Activated CD4-positive, alpha-beta T cell treated with anti-CD3 and anti-CD28 coated beads for 4 hours (primary cell): ENCODE measurements at regions not wholly inside any gene's neighbourhood (a gene's known extent, or its start where the extent isn't known, plus 50 kb on each side); places are given as distances from the start of the nearest gene placed in this dataset.
"Not testable (repeated sequence)": the region's sequence is repeated elsewhere in the genome, so short reads cannot be mapped to it uniquely, and the experiment has no call there.

ENCODE experiments used
- DNase-seq, 2 donors: peaks; one replicate each; pipeline ENCODE4 v3.0.0-alpha.2; 2020

GRCh38 chr20:40861427-40862008 is 167.1 kb upstream of the TOP1 start:
- DNase-seq, result no peak

GRCh38 chr20:40863355-40863919 is 165.2 kb upstream of the TOP1 start:
- no peak for DNase-seq

GRCh38 chr20:40864470-40864869 is 164.2 kb upstream of the TOP1 start:
- DNase-seq, result no peak

GRCh38 chr20:40865095-40865494 is 163.5 kb upstream of the TOP1 start:
- no peak for DNase-seq

GRCh38 chr20:40866056-40866455 is 162.6 kb upstream of the TOP1 start:
- no peak for DNase-seq

- DNase-seq, result no peak
Observed at GRCh38 chr20:40868551-40869217, 159.9 kb upstream of the TOP1 start.

- no peak for DNase-seq
Observed at GRCh38 chr20:40869218-40870147, 159.1 kb upstream of the TOP1 start.

- DNase-seq, result no peak
Observed at GRCh38 chr20:40875116-40876085, 153.2 kb upstream of the TOP1 start.

- not testable (repeated sequence) for DNase-seq
Observed at GRCh38 chr20:40878099-40878498, 150.5 kb upstream of the TOP1 start.

GRCh38 chr20:40880063-40880728 is 148.4 kb upstream of the TOP1 start:
- DNase-seq, result no peak

GRCh38 chr20:40880729-40881109 is 147.9 kb upstream of the TOP1 start:
- no peak for DNase-seq

GRCh38 chr20:40882152-40882551 is 146.5 kb upstream of the TOP1 start:
- no peak for DNase-seq

GRCh38 chr20:40883097-40883496 is 145.5 kb upstream of the TOP1 start:
- no peak for DNase-seq

GRCh38 chr20:40887105-40887504 is 141.5 kb upstream of the TOP1 start:
- no peak for DNase-seq

GRCh38 chr20:40889266-40889665 is 139.4 kb upstream of the TOP1 start:
- not testable (repeated sequence) for DNase-seq

- DNase-seq, result no peak
Observed at GRCh38 chr20:40890181-40890580, 138.4 kb upstream of the TOP1 start.

- DNase-seq, result no peak
Observed at GRCh38 chr20:40890635-40891034, 138.0 kb upstream of the TOP1 start.

- DNase-seq, result no peak
Observed at GRCh38 chr20:40891351-40891750, 137.3 kb upstream of the TOP1 start.

- DNase-seq, result no peak
Observed at GRCh38 chr20:40892642-40893041, 136.0 kb upstream of the TOP1 start.

- DNase-seq, result no peak
Observed at GRCh38 chr20:40893610-40894236, 134.9 kb upstream of the TOP1 start.

- no peak for DNase-seq
Observed at GRCh38 chr20:40894237-40894630, 134.4 kb upstream of the TOP1 start.
